Cardiac fibroblast (primary cell): ENCODE measurements at regions not wholly inside any gene's neighbourhood (a gene's known extent, or its start where the extent isn't known, plus 50 kb on each side); places are given as distances from the start of the nearest gene placed in this dataset.

ENCODE experiments used
- DNase-seq, 2 donors: peaks; one replicate each; pipeline versions ENCODE4 v3.0.0 to v3.0.0-alpha.2; 2010; ENCODE audit warnings: low read depth in 2 of 2
- H3K4me3 ChIP-seq, 2 donors: replicated peaks in 1 of 2; 1 replicate in 1 of 2; 2 replicates in 1 of 2; pipeline ENCODE4 v1.5.1; 2011; ENCODE audit warnings: low read depth in 2 of 2, low read length in 2 of 2, mild to moderate bottlenecking in 2 of 2, moderate library complexity in 1 of 2
- CTCF ChIP-seq: IDR thresholded peaks from one replicate; pipeline ENCODE4 v1.5.1; 2011; ENCODE audit warnings: low read depth, mild to moderate bottlenecking, low read length, inconsistent platforms

- no peak overlapping the region for H3K4me3 ChIP-seq
- no peak for TF ChIP-seq CTCF
- DNase-seq: no peak
These were observed 1181.3 kb upstream of the AUTS2 start for GRCh38 chr7:68417002-68417401.

- no peak for TF ChIP-seq CTCF
- no peak overlapping the region for H3K4me3 ChIP-seq
- DNase-seq: peak in 1 of 2 donors; percentile 2
These were observed 1180.6 kb upstream of the AUTS2 start for GRCh38 chr7:68417659-68418058.

- DNase-seq: no peak
- H3K4me3 ChIP-seq: no peak overlapping the region
- TF ChIP-seq CTCF: no peak
These were observed 1177.7 kb upstream of the AUTS2 start for GRCh38 chr7:68420342-68421192.

- no peak for TF ChIP-seq CTCF
- H3K4me3 ChIP-seq: no peak overlapping the region
- DNase-seq: no peak
These were observed 1176.6 kb upstream of the AUTS2 start for GRCh38 chr7:68421712-68422111.

GRCh38 chr7:68422281-68422680 is 1176.0 kb upstream of the AUTS2 start:
- H3K4me3 ChIP-seq: no peak overlapping the region
- DNase-seq: no peak
- TF ChIP-seq CTCF: no peak

- no peak overlapping the region for H3K4me3 ChIP-seq
- no peak for DNase-seq
- TF ChIP-seq CTCF: no peak
These were observed 1174.9 kb upstream of the AUTS2 start for GRCh38 chr7:68423356-68423755.
